ENCODE measurements at regions not wholly inside any gene's neighbourhood (a gene's known extent, or its start where the extent isn't known, plus 50 kb on each side); places are given as distances from the start of the nearest gene placed in this dataset.

- TF ChIP-seq CTCF (tag by site-specific recombination; IDR thresholded peaks at IDR 0.05), result no peak
- TF ChIP-seq ZBTB8A (tag by site-specific recombination; IDR thresholded peaks at IDR 0.05), result no peak
- no peak for TF ChIP-seq MZF1 (tag by site-specific recombination; IDR thresholded peaks at IDR 0.05; ENCODE audit: borderline replicate concordance)
- TF ChIP-seq, protein P1, sequence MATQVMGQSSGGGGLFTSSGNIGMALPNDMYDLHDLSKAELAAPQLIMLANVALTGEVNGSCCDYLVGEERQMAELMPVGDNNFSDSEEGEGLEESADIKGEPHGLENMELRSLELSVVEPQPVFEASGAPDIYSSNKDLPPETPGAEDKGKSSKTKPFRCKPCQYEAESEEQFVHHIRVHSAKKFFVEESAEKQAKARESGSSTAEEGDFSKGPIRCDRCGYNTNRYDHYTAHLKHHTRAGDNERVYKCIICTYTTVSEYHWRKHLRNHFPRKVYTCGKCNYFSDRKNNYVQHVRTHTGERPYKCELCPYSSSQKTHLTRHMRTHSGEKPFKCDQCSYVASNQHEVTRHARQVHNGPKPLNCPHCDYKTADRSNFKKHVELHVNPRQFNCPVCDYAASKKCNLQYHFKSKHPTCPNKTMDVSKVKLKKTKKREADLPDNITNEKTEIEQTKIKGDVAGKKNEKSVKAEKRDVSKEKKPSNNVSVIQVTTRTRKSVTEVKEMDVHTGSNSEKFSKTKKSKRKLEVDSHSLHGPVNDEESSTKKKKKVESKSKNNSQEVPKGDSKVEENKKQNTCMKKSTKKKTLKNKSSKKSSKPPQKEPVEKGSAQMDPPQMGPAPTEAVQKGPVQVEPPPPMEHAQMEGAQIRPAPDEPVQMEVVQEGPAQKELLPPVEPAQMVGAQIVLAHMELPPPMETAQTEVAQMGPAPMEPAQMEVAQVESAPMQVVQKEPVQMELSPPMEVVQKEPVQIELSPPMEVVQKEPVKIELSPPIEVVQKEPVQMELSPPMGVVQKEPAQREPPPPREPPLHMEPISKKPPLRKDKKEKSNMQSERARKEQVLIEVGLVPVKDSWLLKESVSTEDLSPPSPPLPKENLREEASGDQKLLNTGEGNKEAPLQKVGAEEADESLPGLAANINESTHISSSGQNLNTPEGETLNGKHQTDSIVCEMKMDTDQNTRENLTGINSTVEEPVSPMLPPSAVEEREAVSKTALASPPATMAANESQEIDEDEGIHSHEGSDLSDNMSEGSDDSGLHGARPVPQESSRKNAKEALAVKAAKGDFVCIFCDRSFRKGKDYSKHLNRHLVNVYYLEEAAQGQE (tag by site-specific recombination; IDR thresholded peaks at IDR 0.05), result no peak
- no peak for TF ChIP-seq YY1 (tag by site-specific recombination; IDR thresholded peaks at IDR 0.05)
- TF ChIP-seq, protein P2, sequence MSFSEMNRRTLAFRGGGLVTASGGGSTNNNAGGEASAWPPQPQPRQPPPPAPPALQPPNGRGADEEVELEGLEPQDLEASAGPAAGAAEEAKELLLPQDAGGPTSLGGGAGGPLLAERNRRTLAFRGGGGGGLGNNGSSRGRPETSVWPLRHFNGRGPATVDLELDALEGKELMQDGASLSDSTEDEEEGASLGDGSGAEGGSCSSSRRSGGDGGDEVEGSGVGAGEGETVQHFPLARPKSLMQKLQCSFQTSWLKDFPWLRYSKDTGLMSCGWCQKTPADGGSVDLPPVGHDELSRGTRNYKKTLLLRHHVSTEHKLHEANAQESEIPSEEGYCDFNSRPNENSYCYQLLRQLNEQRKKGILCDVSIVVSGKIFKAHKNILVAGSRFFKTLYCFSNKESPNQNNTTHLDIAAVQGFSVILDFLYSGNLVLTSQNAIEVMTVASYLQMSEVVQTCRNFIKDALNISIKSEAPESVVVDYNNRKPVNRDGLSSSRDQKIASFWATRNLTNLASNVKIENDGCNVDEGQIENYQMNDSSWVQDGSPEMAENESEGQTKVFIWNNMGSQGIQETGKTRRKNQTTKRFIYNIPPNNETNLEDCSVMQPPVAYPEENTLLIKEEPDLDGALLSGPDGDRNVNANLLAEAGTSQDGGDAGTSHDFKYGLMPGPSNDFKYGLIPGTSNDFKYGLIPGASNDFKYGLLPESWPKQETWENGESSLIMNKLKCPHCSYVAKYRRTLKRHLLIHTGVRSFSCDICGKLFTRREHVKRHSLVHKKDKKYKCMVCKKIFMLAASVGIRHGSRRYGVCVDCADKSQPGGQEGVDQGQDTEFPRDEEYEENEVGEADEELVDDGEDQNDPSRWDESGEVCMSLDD (tag by site-specific recombination; IDR thresholded peaks at IDR 0.05), result no peak
- TF ChIP-seq ZNF596 (tag by site-specific recombination; IDR thresholded peaks at IDR 0.05), result no peak
- no peak for TF ChIP-seq ZNF843 (tag by site-specific recombination; IDR thresholded peaks at IDR 0.05)
- TF ChIP-seq ZBTB7A (tag by site-specific recombination; IDR thresholded peaks at IDR 0.05; ENCODE audit: low read depth), result no peak
- no peak for TF ChIP-seq HOXA7 (CRISPR knock-in tag; IDR thresholded peaks at IDR 0.05; ENCODE audit: borderline replicate concordance)
Observed at GRCh38 chr6:21451546-21452013, 142.0 kb upstream of the SOX4 start.
